ENCODE measurements at regions not wholly inside any gene's neighbourhood (a gene's known extent, or its start where the extent isn't known, plus 50 kb on each side); places are given as distances from the start of the nearest gene placed in this dataset.

DNA sequence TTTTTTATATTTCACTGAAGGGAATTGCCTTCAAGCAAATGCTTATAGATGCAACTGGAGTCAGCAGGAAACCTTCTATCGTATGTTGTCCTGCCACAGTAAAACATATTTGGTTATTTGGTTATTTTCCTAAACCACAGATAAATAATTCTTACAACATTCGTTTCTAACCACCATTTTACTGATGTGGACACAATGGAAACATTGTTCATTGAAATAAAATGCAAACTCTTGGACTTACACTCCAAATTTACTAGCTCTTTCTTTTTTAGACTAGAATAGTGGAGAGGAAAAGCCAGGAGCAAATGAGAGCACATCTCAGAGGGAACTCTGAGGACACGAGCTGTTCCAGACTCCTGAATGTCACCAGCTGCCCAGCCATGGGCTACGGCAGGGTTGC lies 114.8 kb downstream of the RPS12 start:
- DNase-seq (ENCODE audit: low spot score in 2 of 2) = no peak
- intact Hi-C loops (cut with DNase I; ENCODE audit: low total_unique reads) = no loop called here
- TF ChIP-seq, protein P1, sequence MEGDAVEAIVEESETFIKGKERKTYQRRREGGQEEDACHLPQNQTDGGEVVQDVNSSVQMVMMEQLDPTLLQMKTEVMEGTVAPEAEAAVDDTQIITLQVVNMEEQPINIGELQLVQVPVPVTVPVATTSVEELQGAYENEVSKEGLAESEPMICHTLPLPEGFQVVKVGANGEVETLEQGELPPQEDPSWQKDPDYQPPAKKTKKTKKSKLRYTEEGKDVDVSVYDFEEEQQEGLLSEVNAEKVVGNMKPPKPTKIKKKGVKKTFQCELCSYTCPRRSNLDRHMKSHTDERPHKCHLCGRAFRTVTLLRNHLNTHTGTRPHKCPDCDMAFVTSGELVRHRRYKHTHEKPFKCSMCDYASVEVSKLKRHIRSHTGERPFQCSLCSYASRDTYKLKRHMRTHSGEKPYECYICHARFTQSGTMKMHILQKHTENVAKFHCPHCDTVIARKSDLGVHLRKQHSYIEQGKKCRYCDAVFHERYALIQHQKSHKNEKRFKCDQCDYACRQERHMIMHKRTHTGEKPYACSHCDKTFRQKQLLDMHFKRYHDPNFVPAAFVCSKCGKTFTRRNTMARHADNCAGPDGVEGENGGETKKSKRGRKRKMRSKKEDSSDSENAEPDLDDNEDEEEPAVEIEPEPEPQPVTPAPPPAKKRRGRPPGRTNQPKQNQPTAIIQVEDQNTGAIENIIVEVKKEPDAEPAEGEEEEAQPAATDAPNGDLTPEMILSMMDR (IDR thresholded peaks at IDR 0.05) = no peak
- TF ChIP-seq POLR2A (IDR thresholded peaks at IDR 0.05) = no peak
- WGBS, 2 donors = 63 to 64% methylated on average over 4 of the region's 4 CpGs
- H3K4me3 ChIP-seq (ENCODE audit: low read depth, poor library complexity, severe bottlenecking) = no peak overlapping the region

DNA sequence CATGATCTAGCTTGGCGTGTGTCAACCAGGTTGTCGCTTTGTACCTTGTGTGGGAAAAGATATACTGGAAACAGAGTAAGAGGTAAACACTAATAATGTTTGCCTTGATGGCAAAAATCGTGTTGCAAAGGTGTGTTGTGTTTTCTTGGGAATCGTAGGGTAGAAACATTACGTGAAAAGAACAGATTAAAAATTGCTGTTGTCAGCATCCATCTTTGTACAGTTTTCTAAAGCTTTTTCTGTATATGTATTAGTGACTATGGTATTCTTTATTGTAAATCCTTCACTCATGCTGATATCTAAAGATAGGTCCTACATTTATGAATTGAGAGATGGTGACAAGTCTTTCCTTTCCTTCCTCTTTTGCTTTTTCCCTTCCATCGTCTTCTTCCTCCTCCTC lies 116.9 kb downstream of the RPS12 start:
- no peak overlapping the region for H3K4me3 ChIP-seq (ENCODE audit: low read depth, poor library complexity, severe bottlenecking)
- DNase-seq (ENCODE audit: low spot score in 2 of 2) = no peak
- TF ChIP-seq, protein P1 (IDR thresholded peaks at IDR 0.05) = no peak
- no peak for TF ChIP-seq POLR2A (IDR thresholded peaks at IDR 0.05)
- 84 to 88% methylated on average over 6 of the region's 6 CpGs for WGBS, 2 donors
- intact Hi-C loops (cut with DNase I; ENCODE audit: low total_unique reads) = no loop called here

DNA sequence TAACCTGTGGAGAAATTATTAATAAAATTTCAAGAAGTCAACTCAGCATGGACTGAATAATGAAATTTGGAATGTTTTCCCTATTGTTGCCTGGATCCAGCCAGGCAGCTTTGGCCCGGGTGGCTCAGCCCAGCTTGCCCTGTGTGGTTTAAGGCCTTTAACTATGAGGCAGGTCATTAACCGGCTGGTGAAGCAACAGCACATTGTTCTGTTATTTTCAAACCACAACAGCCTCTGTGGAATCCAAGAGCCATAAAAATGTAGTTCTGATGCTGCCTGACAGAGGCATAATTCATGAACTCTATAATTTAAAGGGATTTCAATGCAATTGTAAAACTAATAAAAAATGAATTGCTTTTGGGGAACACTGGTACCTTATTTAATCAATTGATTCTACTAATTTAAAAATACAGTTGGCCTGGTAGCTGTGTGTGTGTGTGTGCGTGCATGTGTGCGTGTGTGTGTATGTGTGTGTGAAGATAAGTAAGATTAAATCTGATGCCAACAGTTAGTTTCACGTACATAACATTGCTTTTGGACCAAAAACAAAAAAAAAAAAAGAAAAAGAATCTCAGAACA lies 117.7 kb downstream of the RPS12 start:
- 54 to 57% methylated on average over 5 of the region's 5 CpGs for WGBS, 2 donors
- TF ChIP-seq, protein P1 (IDR thresholded peaks at IDR 0.05) = no peak
- TF ChIP-seq POLR2A (IDR thresholded peaks at IDR 0.05) = no peak
- H3K4me3 ChIP-seq (ENCODE audit: low read depth, poor library complexity, severe bottlenecking) = no peak overlapping the region
- no peak for DNase-seq (ENCODE audit: low spot score in 2 of 2)
- intact Hi-C loops (cut with DNase I; ENCODE audit: low total_unique reads) = no loop called here

DNA sequence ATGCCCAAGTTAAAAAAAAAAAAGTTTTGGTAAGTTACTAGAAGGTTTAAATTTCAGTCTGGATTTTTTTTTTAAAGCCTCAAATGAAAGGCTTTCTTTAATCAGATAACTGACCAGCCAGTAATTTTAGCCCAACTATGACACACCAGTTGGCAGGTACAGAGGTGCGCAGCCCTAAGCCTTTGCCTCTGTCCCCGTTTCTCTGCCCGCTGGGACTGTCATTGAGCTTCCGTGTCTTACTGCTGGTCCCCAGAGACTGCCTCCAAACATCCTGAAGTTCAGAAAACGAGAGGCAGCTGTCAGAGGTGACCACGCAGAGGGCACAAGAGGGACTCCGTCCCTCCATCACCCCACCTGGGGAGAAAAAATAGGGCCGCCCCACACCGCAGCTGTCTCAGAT lies 118.2 kb downstream of the RPS12 start:
- WGBS, 2 donors = 82 to 83% methylated on average over 9 of the region's 9 CpGs
- DNase-seq (ENCODE audit: low spot score in 2 of 2) = no peak
- TF ChIP-seq, protein P1 (IDR thresholded peaks at IDR 0.05) = no peak
- no peak for TF ChIP-seq POLR2A (IDR thresholded peaks at IDR 0.05)
- no peak overlapping the region for H3K4me3 ChIP-seq (ENCODE audit: low read depth, poor library complexity, severe bottlenecking)
- intact Hi-C loops (cut with DNase I; ENCODE audit: low total_unique reads) = no loop called here

DNA sequence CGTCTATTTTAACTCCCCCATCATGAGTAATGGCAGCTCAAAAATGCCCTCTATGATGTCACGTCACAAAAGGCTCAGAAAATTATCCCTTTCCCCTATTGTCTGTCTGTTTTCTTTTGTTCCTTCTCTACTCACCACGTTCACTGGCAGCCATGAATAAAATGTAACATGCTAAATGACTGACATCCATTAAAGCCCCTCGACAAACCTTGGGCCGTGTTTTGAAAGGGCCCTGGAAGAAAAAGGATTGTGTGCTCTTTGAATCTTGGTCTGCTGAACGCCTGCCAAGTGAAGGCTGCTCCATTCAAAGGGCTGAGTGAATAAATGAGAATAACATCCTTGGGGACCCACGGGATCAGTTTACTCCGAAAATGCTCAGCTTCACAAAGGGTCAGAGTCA lies 118.7 kb downstream of the RPS12 start:
- intact Hi-C loops (cut with DNase I; ENCODE audit: low total_unique reads) = no loop called here
- no peak overlapping the region for H3K4me3 ChIP-seq (ENCODE audit: low read depth, poor library complexity, severe bottlenecking)
- 65 to 67% methylated on average over 8 of the region's 8 CpGs for WGBS, 2 donors
- no peak for DNase-seq (ENCODE audit: low spot score in 2 of 2)
- TF ChIP-seq POLR2A (IDR thresholded peaks at IDR 0.05) = no peak
- TF ChIP-seq, protein P1 (IDR thresholded peaks at IDR 0.05) = no peak

DNA sequence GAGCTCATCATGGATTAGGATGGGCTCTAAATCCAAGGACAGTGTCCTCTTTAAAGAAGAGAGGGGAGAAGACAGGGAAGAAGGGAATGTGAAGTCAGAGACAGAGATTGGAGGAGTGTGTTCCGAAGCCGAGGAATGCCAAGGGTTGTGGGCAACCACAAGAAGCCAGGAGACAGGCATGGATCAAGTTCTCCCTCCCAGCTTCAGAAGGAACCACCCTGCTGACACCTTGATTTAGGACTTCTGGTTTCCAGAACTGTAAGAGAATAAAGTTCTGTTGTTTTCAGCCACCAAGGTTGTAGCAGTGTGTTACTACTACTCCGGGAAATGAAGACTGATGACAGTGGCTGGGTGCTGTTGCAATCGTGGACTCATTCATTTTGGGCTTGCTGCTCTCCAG lies 120.1 kb downstream of the RPS12 start:
- intact Hi-C loops (cut with DNase I; ENCODE audit: low total_unique reads) = no loop called here
- DNase-seq (ENCODE audit: low spot score in 2 of 2) = no peak
- H3K4me3 ChIP-seq (ENCODE audit: low read depth, poor library complexity, severe bottlenecking) = no peak overlapping the region
- TF ChIP-seq POLR2A (IDR thresholded peaks at IDR 0.05) = no peak
- TF ChIP-seq, protein P1 (IDR thresholded peaks at IDR 0.05) = no peak
- 54 to 73% methylated on average over 4 of the region's 4 CpGs for WGBS, 2 donors
